Fibroblast of peridontal ligament (primary cell): ENCODE measurements at regions not wholly inside any gene's neighbourhood (a gene's known extent, or its start where the extent isn't known, plus 50 kb on each side); places are given as distances from the start of the nearest gene placed in this dataset.

ENCODE experiments used
- DNase-seq: peaks from one replicate; pipeline ENCODE4 v3.0.0-alpha.2; 2010; ENCODE audit errors: extremely low read depth

DNA sequence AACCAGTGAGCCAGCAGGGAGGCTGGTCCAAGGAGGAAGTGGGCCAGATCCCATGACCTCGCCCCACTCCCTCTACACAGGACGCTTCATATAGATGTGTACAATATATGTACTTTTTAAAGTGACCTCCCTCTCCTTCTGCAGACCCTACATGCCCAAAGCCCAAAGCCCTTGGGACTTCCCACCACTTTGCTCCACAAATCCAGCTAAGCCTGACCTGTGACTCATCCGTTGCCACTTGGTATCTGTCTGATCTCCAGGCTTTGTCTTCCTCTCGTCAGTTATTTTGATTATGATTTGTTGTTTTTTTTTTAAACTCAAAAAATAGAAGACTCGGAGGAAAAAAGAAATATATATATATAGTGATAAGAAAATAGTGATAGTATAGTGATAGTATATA, 470.8 kb downstream of the KCNJ3 start:
- DNase-seq, result no peak

DNA sequence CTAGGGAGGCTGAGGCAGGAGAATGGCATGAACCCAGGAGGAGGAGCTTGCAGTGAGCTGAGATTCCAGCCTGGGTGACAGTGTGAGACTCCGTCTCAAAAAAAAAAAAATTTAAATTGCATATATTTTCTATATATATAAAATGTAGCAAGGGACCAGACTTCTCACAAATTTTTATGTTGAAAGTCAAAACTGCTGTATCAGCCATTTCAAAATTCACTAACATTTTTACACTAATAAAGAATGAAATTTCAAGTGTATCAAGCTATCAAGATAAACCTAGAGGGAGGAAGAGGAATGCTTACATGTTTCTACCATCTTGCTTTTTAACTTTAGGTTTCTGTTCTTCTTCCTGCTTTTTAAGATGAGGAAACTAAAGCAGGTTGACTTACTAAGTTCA, 464.0 kb downstream of the KCNJ3 start:
- no peak for DNase-seq

DNA sequence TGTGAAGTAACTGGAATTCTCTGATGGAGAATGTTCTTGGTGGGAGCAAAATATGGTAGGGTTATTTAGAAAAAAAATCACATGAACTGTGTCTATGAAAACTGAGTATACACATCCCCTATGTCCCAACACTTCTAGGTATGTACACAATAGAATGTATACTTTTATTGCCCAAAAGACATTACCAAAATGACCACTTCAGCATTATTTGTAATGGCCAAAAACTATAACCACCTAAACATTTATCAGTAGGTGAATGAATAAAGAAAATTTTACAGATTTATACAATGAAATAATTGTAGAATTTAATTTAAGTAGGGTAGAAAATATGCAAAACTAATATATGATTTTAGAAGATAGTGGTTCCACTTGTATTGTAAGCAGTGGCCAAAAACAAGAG, 462.8 kb downstream of the KCNJ3 start:
- DNase-seq, result no peak

DNA sequence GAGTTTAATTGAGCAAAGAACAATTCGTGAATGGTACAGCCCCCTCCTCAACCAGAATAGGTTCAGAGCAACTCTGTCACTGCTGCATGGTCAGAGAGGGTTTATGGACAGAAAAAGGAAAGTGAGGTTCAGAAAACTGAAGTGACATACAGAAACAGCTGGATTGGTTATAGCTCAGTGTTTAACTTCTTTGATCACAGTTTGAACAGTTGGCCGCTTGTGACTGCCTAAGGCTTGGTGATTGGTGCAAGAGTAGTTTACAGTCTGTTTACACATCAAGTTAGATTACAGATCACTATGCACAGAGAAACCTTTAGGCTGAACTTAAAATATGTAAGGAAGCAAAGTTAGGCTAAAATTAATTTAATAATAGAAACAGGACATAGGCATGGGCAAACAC, 459.2 kb downstream of the KCNJ3 start:
- no peak for DNase-seq

DNA sequence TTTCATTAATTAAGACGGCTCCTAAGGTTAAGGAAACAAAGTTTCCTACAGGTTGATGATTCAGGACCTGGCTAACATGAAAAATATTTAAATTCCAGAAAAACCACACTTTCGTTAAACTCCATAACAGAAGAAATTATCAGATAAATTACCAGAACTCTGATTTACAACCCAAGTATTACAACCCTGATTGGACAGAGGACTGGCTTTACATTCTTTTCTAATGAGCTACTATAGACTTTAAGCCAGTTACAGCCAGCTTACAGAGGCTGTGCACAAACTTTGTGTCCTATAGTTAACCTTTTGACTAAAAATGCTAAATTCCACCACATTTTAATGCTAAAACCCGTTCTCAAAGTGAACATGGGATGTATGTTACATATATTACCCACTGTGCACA, 458.6 kb downstream of the KCNJ3 start:
- no peak for DNase-seq

DNA sequence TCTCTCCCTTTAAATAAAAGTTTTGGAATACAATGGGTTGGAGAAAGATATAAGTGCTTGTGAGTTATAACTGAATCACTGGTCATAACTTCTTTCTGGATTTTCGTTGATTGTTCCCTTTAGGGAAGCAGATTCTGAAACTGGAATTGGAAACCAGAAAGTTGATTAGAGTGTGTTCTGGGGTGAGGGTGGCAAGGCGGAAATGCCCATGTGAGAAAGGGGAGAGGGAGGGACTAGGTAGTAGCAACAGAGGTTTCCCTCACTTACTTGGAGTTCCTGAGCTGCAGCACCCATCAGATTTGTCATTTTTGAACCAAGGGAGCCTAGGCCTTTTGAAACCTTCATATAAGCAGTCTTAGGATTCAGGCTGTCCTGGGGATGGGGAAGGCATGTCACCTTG, 453.4 kb downstream of the KCNJ3 start:
- DNase-seq, result no peak

DNA sequence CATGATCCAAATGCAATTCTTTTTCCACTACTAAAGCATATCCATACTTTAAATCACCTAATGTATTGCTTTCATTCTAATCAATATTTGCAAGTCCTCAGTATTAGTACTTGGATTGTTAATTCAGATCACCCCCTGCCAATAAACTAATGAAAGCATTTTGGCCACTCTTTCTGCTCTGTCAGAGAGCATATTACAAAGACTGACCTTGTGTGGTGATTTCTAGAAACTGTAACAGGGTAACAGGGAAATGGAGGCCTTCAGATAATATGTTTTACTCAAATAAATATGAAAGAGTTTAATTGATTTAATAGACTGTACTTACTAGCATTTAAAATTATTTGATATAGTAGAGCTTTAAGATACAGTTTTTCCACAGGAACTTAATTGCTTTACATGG, 453.0 kb downstream of the KCNJ3 start:
- DNase-seq, result no peak

DNA sequence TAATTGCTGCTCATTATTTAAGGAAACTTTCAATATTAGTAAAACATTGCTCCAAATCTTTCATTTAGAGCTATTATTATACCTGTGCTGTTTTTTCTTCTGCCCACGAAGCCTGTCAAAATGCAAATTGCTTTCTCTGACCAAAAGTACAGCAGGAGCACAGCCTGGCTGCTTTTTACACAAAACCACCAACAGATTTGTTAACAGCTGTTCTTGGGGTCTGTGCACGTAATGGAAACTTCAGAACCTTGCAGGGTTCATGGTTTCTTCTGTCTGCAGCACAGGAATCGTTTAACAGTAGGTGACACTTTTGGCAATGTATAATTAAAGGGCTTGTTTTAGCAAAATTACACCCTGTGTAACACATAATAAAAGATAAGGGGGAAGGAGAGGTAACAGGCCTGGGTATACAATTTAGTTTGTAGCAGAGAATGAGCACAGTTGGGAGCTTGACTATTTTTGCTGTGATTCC, 447.3 kb downstream of the KCNJ3 start:
- no peak for DNase-seq

DNA sequence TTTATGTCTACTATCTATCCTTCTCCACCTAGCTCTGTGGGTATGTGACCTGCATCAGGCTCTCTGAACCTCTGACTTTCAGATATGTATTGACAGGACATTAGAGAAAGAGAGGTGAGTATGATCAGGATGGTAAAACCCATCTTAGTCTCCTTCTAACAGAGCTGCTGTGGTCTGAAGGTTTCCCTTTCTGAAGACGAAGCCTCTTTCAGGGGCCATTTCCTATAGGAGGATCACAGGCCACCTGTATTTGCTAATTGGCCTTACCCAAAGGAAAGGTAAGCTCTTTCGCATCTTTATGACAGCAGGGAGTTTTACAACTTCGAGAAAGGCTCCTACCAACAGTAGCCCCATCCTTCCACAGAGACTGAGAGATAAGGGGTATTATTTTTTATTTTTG, 442.9 kb downstream of the KCNJ3 start:
- no peak for DNase-seq

DNA sequence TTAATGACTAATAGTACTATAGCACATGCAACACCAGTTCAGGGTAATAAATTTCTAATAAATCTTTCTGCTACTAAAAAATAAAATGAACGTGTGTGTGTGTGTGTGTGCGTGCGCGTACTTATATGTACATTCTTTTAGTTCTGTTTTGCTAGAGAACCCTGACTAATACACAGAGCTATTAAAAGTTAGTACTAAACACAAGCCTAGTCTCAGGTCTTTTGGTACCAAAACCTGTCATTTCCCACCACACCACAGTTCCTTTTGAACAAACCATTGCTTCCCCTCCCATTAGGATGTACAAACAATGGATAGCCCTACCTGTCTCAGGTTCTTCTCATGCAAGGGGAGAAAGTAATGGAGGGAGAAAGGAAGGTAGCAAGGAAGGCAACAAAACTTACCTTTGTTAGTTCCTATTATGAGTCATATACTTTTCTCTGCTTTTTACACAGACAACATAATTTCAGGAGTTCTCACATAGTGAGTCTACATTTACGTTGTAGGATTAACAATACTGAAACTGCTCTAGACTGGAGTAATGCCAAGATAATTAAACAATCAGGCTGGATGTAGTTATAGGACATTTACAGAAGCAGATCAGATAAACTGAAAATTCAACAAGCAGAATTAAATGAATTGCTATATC, 427.2 kb downstream of the KCNJ3 start:
- DNase-seq, result no peak

DNA sequence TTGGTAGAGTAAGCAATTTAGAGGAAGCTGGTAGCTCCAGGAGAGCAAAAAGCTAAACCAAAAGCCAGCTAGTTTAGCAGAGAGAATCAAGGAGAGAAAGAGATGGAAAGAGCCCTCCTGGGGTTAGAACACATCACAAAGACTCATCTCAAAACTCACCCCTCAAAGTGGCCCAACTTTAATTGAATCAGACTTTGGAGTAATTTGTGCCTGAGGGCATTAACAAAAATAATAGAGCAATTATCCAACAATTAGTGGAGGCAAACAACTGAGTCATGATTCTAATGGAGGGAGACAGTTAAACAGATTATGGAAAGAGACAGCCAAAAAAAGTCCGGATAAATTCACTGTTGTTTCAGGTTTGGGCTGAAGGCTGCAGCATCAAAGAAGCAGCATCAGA, 417.4 kb downstream of the KCNJ3 start:
- no peak for DNase-seq

DNA sequence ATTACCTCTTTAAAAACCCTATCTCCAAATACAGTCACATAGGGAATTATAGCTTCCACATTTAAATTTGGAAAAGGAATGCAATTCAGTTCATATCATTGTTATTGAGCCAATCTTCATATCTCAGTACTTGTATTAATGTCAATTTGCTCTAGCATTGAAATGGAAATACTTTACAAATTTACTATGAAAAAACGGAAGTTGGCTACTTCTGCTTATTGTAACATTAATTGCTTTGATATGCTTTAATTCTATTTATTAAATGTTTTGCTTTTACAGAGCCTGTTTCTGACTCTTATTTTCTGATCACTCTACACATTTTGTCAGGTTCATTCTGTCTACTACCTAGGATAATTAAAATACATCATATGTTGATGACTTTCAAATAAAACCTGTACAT, 412.6 kb downstream of the KCNJ3 start:
- DNase-seq, result no peak

DNA sequence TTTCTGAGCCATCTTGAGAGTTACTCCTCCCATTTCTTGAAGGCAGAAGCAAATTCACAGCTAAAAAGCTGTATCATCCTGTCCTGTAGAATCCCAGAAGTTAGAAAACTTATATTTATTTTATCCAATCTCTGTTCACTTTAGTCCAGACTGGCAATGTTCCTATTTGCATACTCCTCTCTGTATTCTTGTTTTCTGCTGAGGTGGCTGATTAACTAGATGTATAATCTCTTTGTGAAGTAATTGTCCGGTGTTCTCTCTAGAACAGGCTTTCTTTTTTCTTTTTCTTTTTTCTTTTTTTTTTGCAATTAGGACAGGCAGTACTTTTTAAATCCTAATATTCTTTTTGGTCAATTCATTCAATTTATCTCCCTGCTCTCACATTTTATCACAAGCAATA, 411.0 kb downstream of the KCNJ3 start:
- no peak for DNase-seq

DNA sequence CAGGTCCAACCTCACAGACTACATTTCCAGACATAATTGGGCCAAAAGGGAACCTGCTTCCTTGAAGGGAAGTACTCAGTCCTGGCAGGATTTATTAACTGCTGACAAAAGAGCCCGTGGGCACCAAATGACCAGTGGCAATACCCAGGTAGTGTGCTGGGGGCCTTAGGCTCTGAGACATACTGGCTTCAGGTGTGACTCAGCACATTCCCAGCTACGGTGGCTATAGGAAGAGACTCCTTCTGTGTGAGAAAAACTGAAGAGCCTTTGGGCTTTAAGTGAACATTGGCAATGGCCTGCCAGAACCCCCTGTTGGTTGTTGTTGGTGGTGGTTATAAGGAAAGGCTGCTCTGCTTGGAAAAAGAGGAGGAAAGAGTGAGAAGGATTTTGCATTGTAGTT, 401.8 kb downstream of the KCNJ3 start:
- no peak for DNase-seq

DNA sequence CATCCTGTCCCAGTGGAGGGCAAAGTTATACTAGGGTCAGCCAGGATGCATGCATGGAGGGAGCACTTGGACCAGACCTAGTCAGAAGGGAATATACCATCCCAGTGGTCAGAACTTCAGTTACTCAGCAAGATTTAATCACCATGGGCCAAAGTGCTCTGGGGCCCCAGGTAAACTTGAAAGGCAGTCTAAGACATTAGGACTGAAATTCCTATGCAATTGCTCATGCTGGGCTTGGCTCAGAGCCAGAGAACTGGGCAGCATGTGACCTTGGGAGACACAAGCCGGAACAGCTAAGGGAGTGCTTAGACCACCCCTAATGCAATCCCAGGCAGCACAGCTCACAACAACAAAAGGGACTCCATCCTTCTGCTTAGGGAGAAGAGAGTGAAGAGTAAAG, 401.3 kb downstream of the KCNJ3 start:
- no peak for DNase-seq

DNA sequence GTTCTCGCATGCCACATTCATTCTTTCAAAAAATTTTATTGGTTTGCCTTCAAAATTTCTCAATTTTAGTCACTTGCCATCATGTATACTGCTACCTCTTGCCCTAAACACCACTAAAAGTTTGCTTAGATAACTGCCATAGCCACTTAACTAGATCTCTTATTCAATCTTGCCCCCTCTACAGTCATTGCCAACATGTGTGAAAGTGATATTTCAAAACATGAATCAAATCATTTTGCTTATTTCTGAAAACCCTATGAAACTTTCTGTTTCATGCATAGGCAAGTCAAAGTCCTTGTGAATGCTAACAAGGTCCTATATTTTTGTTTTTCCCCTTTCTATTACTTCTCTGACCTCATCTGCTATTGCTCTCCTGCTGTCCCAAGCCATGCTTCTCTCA, 397.1 kb downstream of the KCNJ3 start:
- DNase-seq, result no peak

DNA sequence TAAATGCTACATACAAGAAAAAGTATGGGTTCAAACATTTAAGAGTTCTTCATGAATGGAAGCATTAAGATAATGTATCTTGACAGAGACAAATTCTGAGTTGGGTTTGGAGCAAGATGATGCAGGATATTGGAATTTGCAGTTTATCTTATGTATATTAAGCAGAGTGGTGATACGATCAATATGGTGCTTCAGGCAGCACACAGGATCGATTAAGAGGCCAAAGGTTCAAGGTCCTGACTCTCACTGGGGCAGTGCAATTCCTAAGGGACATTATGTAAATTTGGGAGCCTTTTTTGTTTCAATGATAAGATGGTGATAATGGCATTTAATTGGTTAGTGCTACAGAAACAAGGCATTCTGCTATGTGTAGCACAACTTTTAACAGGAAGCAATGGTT, 381.9 kb downstream of the KCNJ3 start:
- DNase-seq, result no peak

DNA sequence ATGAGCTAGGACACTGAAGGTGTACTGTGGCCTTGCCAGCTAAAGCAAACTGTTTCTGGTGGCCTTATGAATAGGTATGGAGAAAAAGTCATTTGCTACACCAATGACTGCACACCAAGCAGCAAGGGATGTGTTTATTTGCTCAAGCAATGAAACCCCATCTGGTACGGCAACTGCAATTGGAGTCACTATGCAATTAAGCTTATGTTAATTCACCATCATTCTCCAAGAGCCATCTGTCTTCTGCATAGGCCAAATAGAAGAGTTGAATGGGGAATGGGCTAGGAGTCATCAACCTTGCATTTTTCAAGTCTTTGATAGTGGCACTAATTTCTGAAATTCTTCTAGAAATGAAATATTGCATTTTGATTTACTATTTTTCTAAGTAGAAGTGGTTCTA, 372.0 kb downstream of the KCNJ3 start:
- DNase-seq, result no peak

DNA sequence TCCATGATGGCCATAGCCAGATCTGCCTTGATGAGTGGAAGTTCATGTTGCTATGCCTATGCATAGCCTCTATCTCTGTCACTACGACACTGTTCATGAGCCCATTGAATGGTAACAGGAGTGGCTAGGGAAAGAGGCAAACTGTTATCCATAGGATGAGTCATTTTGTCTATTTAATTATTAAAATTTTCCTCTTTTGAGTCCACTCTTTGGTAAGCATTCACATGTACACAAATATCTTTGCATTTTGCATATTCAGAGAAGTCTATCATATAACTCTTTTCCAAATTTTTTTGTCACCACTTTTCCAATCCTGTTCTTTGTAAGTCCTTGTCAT, 364.4 kb downstream of the KCNJ3 start:
- DNase-seq, result no peak

DNA sequence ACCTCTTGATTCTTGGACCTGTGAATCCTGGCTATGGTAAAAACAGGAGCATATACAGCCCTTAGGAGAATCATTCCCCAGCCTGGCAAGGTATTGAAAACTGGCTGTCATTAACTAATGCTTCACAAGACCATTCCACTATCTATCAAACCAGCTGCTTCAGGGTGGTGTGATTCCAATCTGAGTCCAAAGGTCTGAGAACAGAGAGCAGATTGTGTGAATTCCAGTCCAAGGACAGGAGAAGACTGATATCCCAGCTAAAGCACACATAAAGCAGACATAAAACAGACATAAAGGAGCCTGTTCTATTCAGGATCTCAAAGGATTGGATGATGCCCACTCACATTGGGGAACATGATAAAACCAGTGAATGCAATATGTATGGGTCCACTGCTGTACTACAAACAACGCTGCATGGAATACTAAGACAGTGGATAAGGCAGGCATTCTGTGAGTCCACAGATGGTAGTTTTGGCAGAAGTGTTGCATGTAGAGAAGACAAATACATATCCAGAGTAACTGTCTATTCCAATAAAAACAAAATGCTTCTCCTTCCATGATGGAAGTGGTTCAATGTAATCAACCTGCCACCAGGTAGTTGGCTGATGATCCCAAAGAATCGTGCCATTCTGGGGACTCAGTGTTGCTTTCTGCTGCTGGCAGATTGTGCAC, 363.9 kb downstream of the KCNJ3 start:
- no peak for DNase-seq

DNA sequence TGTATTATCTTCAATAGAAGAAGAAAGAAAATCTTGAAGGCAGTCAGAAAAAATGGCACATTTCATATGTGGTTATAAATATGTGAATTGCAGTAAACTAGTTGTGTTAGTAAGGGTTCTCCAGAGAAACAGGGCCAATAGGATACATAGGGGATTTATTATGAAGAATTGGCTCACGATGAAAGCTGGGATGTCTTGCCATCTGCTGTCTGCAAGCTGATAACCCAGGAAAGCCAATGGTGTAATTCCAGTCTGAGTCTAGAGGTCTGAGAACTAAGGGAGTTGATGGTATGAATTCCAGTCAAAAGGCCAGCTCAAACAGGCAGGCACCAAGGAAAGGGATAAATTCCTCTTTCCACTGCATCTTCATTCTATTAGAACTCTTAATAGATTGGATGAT, 362.4 kb downstream of the KCNJ3 start:
- DNase-seq, result no peak

DNA sequence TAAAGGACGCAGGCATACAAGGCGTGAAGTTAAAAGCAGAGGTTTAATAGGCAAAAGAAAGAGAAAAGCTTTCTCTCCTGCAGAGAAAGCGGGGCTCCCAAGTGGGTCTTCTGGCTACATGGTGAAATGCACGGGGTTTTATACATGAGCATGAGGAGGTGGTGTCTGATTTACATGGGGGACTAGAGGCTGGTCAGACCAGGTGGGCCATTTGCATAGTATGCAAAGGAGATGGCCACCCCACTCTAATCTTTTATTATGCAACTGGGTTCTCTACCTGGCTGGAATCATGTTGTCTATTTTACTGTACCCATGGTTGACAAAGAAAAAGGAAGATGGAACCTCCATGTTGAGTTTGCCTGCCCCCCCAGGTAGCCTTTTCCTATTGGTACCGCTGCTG, 356.2 kb downstream of the KCNJ3 start:
- DNase-seq, result no peak

DNA sequence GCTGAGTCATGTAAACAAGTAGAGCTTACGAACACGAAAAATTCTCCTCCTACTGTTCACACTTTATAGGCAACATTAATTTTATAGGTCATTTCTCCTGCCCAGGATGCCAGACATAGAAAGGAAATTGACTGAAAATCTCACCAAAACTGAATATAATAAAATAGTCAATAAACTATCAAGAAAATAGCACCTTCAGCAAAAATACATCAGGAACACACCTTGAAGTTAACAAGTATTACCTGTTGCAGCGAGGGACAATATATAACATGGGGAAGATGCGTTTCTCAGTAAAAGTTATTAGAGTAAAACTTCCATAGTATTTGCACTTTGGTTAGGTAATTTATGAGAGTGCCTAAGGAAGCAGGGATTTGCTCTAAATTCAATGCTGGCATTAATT, 344.6 kb downstream of the KCNJ3 start:
- DNase-seq, result no peak

DNA sequence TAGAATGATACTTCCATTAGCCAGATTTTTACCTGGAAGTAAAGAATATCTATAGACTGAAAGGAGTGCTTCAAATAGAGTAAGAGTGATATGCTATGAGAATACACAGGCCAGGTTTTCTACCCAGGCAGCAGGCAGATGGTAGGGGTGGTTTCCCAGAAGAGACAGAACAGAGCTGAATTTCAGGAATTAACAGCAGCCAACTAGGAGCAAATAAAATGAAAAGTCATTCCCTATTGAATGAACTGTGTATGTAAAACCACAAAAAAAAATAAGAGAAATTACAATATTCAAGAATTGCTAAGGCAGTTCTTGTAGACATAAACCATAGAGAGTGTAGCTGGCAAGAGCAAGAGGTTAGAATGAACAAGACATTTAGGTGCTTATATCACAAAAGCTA, 336.8 kb downstream of the KCNJ3 start:
- no peak for DNase-seq
